LHCN-M2 (cell line): ENCODE measurements at regions not wholly inside any gene's neighbourhood (a gene's known extent, or its start where the extent isn't known, plus 50 kb on each side); places are given as distances from the start of the nearest gene placed in this dataset.

Experiments used
- DNase-seq: peaks from one replicate; pipeline ENCODE4 v3.0.0-alpha.2; 2012; ENCODE audit warnings: low read depth

GRCh38 chr1:98045211-98045766, 124.5 kb upstream of the DPYD start:
- peak; percentile 54 for DNase-seq

DNA sequence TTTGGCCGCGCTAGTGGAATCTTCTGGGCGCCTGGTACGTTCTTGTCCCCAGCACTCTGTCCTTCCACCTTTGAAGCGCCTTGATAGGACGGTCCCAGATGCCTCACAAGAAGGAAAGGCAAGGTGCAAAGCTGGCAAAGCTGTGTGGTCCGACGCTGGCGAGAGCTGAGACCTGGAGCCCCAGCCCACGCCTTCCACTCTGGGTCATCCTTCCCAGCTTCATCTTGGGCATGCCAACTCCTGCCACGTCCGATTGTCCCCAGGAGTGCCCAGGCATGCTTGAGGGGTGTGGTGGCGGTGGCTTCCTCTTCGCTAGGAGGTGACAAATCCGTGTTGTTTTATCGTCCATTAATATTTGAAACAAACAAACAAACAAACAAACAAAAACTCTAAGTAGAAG, 123.9 kb upstream of the DPYD start:
- no peak for DNase-seq

GRCh38 chr1:98044071-98044697, 123.3 kb upstream of the DPYD start:
- no peak for DNase-seq

DNA sequence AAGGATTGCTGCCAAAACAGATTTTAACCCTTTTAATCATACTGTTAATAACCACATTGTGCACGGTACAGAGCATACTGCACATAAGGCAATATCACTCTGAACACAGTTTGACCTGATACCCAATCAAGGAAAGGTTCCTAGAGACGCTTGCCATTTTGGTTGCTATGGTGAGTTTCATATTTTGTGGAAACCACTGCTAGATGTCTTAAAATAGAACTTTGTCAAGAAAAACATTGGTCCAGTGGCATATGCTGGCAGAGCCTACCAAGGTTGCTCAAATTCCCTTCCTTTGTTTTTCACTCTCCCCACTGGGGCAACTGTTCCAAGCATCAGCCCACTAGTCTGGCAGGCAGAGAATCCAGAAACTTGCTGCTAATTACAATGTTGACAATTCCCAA, 114.8 kb upstream of the DPYD start:
- peak; percentile 76 for DNase-seq

DNA sequence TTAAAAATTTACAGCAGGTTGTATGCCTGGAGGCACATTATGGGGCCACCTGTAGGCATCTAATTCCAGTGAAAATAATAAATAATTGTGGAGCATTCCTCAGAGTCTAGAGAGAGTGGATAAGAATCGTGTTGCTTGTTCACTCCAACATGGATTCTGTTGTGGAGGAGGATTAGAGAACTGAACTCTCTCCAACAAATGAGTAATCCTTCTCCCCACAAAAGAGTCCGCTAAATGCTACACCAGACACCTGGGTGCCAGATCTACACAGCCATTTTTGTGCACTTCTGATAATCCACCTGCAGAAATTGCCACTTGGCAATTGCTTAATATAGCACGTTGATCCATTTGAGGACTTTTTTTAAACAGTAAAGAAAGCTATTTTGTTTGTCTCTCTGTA, 113.7 kb upstream of the DPYD start:
- DNase-seq = no peak

GRCh38 chr1:98032958-98033357, 112.1 kb upstream of the DPYD start:
- no peak for DNase-seq

GRCh38 chr1:98030976-98031375, 110.1 kb upstream of the DPYD start:
- DNase-seq = no peak

DNA sequence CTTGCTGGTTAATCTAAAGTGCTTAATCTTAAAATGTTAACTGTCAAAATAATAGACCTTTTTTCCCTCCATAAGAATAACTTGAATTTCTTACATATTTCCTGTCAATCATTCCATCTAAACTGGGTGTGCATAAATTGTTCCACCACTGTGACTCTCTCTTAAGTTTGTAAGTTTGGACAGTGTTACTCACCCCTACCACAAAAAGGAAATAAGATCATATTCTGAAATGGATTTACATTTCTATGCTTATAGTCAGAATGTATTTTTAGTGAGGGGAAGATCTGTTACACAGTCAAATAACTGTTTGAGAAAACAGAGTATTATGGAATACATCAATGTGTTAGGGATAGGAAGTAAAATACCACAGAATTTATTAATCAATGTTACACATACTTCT, 109.6 kb upstream of the DPYD start:
- peak; percentile 80 for DNase-seq

DNA sequence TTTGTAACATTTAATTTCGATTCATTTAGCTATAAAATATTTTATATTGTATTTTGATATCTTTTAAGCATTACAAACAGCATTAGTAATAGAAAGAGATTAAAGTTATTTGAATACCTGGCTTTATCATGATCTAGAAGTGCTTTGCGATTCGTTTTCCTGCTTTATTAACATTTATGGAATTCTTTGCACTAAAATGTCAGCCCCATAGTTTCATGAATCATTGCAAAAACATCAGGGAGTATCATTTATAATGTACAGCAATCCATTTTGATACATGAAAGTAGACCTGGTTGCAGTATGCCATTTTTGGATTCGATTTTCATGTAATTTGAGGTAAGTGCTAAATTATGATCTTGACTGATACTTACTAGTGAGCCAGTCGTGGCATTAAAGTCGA, 108.0 kb upstream of the DPYD start:
- peak; percentile 56 for DNase-seq

GRCh38 chr1:98027103-98027705, 106.4 kb upstream of the DPYD start:
- DNase-seq = peak; percentile 49

DNA sequence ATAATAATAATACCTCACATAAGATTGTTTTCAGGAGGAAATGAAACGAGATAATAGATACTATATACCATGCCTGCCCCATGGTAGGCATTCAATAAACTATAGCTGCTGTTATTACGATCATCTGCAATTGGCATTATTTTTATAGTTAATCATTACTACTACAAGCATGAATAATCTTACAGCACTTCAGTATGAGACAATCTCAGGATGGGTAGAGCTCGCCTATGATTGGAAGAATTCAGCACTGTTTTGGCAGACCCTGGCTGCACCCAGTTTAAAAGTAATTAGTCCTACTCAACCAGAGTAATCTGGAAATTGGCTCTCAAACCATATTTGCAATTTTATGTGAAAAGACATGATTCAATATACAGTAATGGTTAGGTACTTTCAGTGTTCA, 105.0 kb upstream of the DPYD start:
- DNase-seq = no peak

- DNase-seq = no peak
Measured at GRCh38 chr1:98021126-98021525, 100.3 kb upstream of the DPYD start.

DNA sequence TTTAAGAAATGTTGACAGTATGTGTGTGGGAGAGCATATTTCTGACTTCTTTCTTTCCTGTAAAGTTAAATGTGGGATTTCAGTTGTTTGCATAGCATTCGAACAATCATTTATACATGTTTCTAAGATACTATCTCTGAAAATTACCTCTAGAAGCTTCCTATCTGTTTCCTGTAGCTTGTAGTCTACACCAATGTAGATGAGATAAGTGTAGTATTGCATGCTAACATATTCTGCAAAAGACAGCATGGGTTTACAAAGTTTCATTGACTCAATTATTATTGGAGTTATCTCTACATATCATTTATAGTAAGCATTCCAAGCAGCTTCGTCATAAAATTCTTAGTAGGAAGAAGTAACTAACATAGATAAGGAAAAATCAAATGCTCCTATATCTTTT, 98.9 kb upstream of the DPYD start:
- no peak for DNase-seq

DNA sequence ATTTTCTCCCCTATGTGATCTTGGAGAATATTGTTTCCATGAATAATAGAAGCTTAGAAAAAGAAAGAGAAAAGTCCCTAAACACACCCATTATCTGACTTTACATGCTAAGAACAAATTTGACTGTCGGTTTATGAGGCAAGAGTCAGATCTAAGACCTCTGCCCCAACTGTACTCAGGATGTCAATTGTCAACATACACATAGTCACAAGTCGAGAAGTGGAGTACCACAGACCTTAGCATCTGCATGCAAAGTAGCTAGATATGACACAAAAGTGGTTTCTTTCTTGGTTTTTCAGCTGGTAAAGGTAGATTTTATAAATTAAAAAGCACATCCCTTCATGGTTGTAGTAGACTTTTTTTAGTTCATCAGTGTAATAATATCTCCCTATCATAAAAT, 97.2 kb upstream of the DPYD start:
- no peak for DNase-seq

GRCh38 chr1:98017184-98017583, 96.3 kb upstream of the DPYD start:
- no peak for DNase-seq

DNA sequence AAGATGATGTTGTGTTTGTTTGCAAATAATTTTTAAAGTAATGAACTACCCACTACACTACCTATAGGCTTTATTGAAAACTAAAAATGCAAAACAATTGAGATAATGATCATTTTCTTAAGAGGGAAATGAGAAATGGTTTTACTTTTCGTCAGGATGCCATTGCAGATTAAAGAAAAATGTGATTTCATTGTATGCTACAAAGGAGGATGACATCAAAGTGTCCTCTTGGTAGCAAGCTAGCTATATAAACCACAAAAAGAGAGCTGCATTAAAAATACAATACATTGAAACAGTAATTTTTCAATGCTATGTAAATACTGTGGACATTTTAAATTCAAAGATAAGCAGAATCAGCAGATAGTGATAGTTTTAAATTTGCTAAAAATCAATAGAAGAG, 87.5 kb upstream of the DPYD start:
- no peak for DNase-seq

GRCh38 chr1:98005326-98006010, 84.6 kb upstream of the DPYD start:
- DNase-seq = no peak

- DNase-seq = no peak
Measured at GRCh38 chr1:98003442-98003841, 82.6 kb upstream of the DPYD start.

- DNase-seq = no peak
Measured at GRCh38 chr1:98002288-98002687, 81.5 kb upstream of the DPYD start.

GRCh38 chr1:98001764-98002163, 80.9 kb upstream of the DPYD start:
- DNase-seq = peak; percentile 37

- DNase-seq = peak; percentile 56
Measured at GRCh38 chr1:97999320-97999719, 78.5 kb upstream of the DPYD start.

DNA sequence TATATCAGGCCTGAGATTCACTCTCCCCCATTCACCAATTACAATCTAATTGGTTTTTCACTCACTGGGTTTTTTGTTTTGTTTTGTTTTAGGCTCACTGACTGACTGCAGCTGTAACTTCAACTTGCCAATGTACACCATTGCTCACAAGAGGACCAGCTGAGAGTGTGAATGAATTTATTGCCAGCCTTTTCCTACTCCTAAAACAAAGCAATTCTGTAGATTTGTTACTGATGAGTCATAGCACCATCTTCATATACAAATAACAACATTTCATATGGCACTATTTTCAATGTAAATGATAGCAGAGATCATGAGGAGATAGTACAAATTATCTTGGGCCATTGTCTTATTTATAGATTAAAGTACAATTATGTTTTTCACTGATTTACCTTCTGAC, 76.0 kb upstream of the DPYD start:
- DNase-seq = peak; percentile 11

DNA sequence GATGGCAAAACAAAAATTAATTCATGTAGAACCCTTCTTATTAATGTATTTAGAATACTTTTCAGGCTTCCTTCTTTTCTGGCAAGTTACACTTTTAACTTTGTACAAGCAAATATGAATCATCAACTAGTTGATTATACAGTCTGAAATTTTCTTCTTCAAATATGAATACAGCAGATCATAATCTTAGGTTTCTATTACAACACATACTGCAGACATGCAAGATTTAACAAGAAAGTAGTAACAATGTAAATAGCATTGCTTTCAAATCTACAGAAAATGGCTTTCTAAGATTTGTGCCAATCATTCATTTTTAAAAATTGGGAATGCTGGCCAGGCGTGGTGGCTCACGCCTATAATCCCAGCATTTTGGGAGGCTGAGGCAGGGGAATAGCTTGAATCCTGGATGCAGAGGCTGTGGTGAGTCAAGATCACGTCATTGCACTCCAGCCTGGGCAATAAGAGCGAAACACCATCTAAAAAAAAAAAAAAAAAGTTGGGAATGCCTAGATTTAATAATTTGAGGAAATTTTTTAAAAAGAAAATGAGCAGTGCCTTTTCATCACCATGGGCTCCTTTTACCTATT, 68.4 kb upstream of the DPYD start:
- no peak for DNase-seq
